ENCODE measurements at regions not wholly inside any gene's neighbourhood (a gene's known extent, or its start where the extent isn't known, plus 50 kb on each side); places are given as distances from the start of the nearest gene placed in this dataset.

- no peak for DNase-seq (ENCODE audit: low read depth)
- TF ChIP-seq, protein P1, sequence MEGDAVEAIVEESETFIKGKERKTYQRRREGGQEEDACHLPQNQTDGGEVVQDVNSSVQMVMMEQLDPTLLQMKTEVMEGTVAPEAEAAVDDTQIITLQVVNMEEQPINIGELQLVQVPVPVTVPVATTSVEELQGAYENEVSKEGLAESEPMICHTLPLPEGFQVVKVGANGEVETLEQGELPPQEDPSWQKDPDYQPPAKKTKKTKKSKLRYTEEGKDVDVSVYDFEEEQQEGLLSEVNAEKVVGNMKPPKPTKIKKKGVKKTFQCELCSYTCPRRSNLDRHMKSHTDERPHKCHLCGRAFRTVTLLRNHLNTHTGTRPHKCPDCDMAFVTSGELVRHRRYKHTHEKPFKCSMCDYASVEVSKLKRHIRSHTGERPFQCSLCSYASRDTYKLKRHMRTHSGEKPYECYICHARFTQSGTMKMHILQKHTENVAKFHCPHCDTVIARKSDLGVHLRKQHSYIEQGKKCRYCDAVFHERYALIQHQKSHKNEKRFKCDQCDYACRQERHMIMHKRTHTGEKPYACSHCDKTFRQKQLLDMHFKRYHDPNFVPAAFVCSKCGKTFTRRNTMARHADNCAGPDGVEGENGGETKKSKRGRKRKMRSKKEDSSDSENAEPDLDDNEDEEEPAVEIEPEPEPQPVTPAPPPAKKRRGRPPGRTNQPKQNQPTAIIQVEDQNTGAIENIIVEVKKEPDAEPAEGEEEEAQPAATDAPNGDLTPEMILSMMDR (IDR thresholded peaks at IDR 0.05; ENCODE audit: low read depth, low read length, missing control alignments), result no peak
- in situ Hi-C loops (cut with HindIII; ENCODE audit: low sequenced_read_pairs), result no loop called here
- no peak overlapping the region for H3K4me3 ChIP-seq (ENCODE audit: low read depth, low read length)
Observed at GRCh38 chr2:210816769-210817168, 260.4 kb downstream of the CPS1 start.

- DNase-seq (ENCODE audit: low read depth), result no peak
- in situ Hi-C loops (cut with HindIII; ENCODE audit: low sequenced_read_pairs), result no loop called here
- H3K4me3 ChIP-seq (ENCODE audit: low read depth, low read length), result no peak overlapping the region
- TF ChIP-seq, protein P1 (IDR thresholded peaks at IDR 0.05; ENCODE audit: low read depth, low read length, missing control alignments), result no peak
Observed at GRCh38 chr2:210818473-210818872, 262.1 kb downstream of the CPS1 start.

GRCh38 chr2:210833403-210833802, 277.0 kb downstream of the CPS1 start:
- no peak overlapping the region for H3K4me3 ChIP-seq (ENCODE audit: low read depth, low read length)
- in situ Hi-C loops (cut with HindIII; ENCODE audit: low sequenced_read_pairs), result no loop called here
- no peak for DNase-seq (ENCODE audit: low read depth)
- TF ChIP-seq, protein P1 (IDR thresholded peaks at IDR 0.05; ENCODE audit: low read depth, low read length, missing control alignments), result no peak

- no peak overlapping the region for H3K4me3 ChIP-seq (ENCODE audit: low read depth, low read length)
- DNase-seq (ENCODE audit: low read depth), result no peak
- in situ Hi-C loops (cut with HindIII; ENCODE audit: low sequenced_read_pairs), result no loop called here
- TF ChIP-seq, protein P1 (IDR thresholded peaks at IDR 0.05; ENCODE audit: low read depth, low read length, missing control alignments), result no peak
Observed at GRCh38 chr2:210839034-210839433, 282.6 kb downstream of the CPS1 start.

DNA sequence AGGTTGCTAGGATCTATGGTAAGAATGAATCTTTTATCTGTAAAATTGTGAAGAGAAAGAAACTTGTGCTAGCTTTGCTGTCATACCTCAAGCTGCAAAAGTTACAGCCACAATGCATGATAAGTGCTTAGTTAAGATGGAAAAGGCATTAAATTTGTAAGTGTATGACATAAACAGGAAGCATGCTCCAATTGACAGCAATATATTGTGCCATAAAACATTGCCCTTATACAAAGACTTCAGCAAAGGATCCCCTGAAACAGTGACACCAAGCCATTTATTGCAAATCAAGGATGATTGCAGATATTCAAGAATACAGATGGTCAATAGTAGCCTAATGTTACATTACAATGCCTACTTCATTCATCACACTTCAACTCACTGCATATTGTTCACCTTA, 283.1 kb downstream of the CPS1 start:
- TF ChIP-seq, protein P1 (IDR thresholded peaks at IDR 0.05; ENCODE audit: low read depth, low read length, missing control alignments), result no peak
- no peak overlapping the region for H3K4me3 ChIP-seq (ENCODE audit: low read depth, low read length)
- in situ Hi-C loops (cut with HindIII; ENCODE audit: low sequenced_read_pairs), result no loop called here
- no peak for DNase-seq (ENCODE audit: low read depth)

GRCh38 chr2:210842896-210843295, 286.5 kb downstream of the CPS1 start:
- in situ Hi-C loops (cut with HindIII; ENCODE audit: low sequenced_read_pairs), result no loop called here
- TF ChIP-seq, protein P1 (IDR thresholded peaks at IDR 0.05; ENCODE audit: low read depth, low read length, missing control alignments), result no peak
- no peak for DNase-seq (ENCODE audit: low read depth)
- H3K4me3 ChIP-seq (ENCODE audit: low read depth, low read length), result no peak overlapping the region

GRCh38 chr2:210844016-210844415, 287.6 kb downstream of the CPS1 start:
- in situ Hi-C loops (cut with HindIII; ENCODE audit: low sequenced_read_pairs), result no loop called here
- DNase-seq (ENCODE audit: low read depth), result no peak
- TF ChIP-seq, protein P1 (IDR thresholded peaks at IDR 0.05; ENCODE audit: low read depth, low read length, missing control alignments), result no peak
- H3K4me3 ChIP-seq (ENCODE audit: low read depth, low read length), result no peak overlapping the region
